ENCODE measurements at regions not wholly inside any gene's neighbourhood (a gene's known extent, or its start where the extent isn't known, plus 50 kb on each side); places are given as distances from the start of the nearest gene placed in this dataset.

GRCh38 chr12:85656561-85656960, 179.6 kb downstream of the RASSF9 start:
- BruUV-seq (replicated peaks), result no TSS peak
- Histone ChIP-seq H3K9me3 (ENCODE audit: insufficient read depth, low read depth) (no peaks in the 10 kb centered on the region; the same call in 1 of the 2 replicates), H3F3A (ENCODE audit: insufficient read depth, low read depth) (no peaks in the 10 kb centered on the region), H3K4me1 (replicated peaks; ENCODE audit: insufficient read depth) (no peaks in the 10 kb centered on the region), H3K27me3 (ENCODE audit: insufficient read depth, low read depth) (no peaks in the 10 kb centered on the region), H3K4me3 (no peak overlapping the region), H3K4me2 (no peak overlapping the region), H2AFZ (no peak overlapping the region), H3K79me2 (ENCODE audit: low read depth) (no peaks in the 10 kb centered on the region), H4K20me1 (ENCODE audit: insufficient read depth) (no peaks in the 10 kb centered on the region), H3K9me2 (ENCODE audit: insufficient read depth) (no peaks in the 10 kb centered on the region), H3K27ac (no peak overlapping the region), H3K36me3 (ENCODE audit: low read depth) (no peaks in the 10 kb centered on the region)
- ChIA-PET CTCF (no interaction called here), POLR2A (ENCODE audit: unreplicated experiment) (no interaction called here)
- TF ChIP-seq EZH2 (IDR thresholded peaks at IDR 0.05; ENCODE audit: low read depth) (no peak), CTCF (conservative IDR thresholded peaks at IDR 0.05) (no peak)
- DNase-seq, result no peak
- intact Hi-C loops (cut with micrococcal nuclease; ENCODE audit: unreplicated experiment), result no loop called here

- BruUV-seq (replicated peaks), result no TSS peak
- Histone ChIP-seq H3F3A (ENCODE audit: insufficient read depth, low read depth) (no peaks in the 10 kb centered on the region), H2AFZ (no peak overlapping the region), H3K36me3 (ENCODE audit: low read depth) (no peaks in the 10 kb centered on the region), H3K9me3 (ENCODE audit: insufficient read depth, low read depth) (no peaks in the 10 kb centered on the region; the same call in 1 of the 2 replicates), H3K4me3 (no peak overlapping the region), H4K20me1 (ENCODE audit: insufficient read depth) (no peaks in the 10 kb centered on the region), H3K27ac (no peak overlapping the region), H3K4me1 (replicated peaks; ENCODE audit: insufficient read depth) (no peaks in the 10 kb centered on the region), H3K4me2 (no peak overlapping the region), H3K27me3 (ENCODE audit: insufficient read depth, low read depth) (no peaks in the 10 kb centered on the region), H3K9me2 (ENCODE audit: insufficient read depth) (no peaks in the 10 kb centered on the region), H3K79me2 (ENCODE audit: low read depth) (no peaks in the 10 kb centered on the region)
- ChIA-PET CTCF (no interaction called here), POLR2A (ENCODE audit: unreplicated experiment) (no interaction called here)
- intact Hi-C loops (cut with micrococcal nuclease; ENCODE audit: unreplicated experiment), result no loop called here
- TF ChIP-seq CTCF (conservative IDR thresholded peaks at IDR 0.05) (no peak), EZH2 (IDR thresholded peaks at IDR 0.05; ENCODE audit: low read depth) (no peak)
- no peak for DNase-seq
These were observed 179.0 kb downstream of the RASSF9 start for GRCh38 chr12:85657251-85657650.

- Histone ChIP-seq H3K9me3 (ENCODE audit: insufficient read depth, low read depth) (no peaks in the 10 kb centered on the region), H3K36me3 (ENCODE audit: low read depth) (no peaks in the 10 kb centered on the region), H3K4me1 (replicated peaks; ENCODE audit: insufficient read depth) (no peaks in the 10 kb centered on the region), H3K79me2 (ENCODE audit: low read depth) (no peaks in the 10 kb centered on the region), H3K4me3 (no peak overlapping the region), H3K27ac (no peak overlapping the region), H4K20me1 (ENCODE audit: insufficient read depth) (no peaks in the 10 kb centered on the region), H3F3A (ENCODE audit: insufficient read depth, low read depth) (no peaks in the 10 kb centered on the region), H2AFZ (no peak overlapping the region), H3K4me2 (no peak overlapping the region), H3K27me3 (ENCODE audit: insufficient read depth, low read depth) (no peaks in the 10 kb centered on the region), H3K9me2 (ENCODE audit: insufficient read depth) (no peaks in the 10 kb centered on the region)
- intact Hi-C loops (cut with micrococcal nuclease; ENCODE audit: unreplicated experiment), result no loop called here
- POLR2A ChIA-PET (ENCODE audit: unreplicated experiment), result interaction anchor here (0.6 kb wide), 1 partner anchor 25 kb away, joined by 5 read pairs; no protein-coding TSS in a partner anchor
- no peak for TF ChIP-seq EZH2 (IDR thresholded peaks at IDR 0.05; ENCODE audit: low read depth)
- TF ChIP-seq CTCF (conservative IDR thresholded peaks at IDR 0.05), result no peak
- no peak for DNase-seq
- BruUV-seq (replicated peaks), result no TSS peak
- CTCF ChIA-PET, result no interaction called here
These were observed 178.2 kb downstream of the RASSF9 start for GRCh38 chr12:85657836-85658630.

Data from PC-9 (cell line).